ENCODE measurements at regions not wholly inside any gene's neighbourhood (a gene's known extent, or its start where the extent isn't known, plus 50 kb on each side); places are given as distances from the start of the nearest gene placed in this dataset.

GRCh38 chr4:27360131-27360530 is 499.5 kb downstream of the STIM2 start:
- H3K4me3 ChIP-seq (ENCODE audit: low read depth, low read length), result no peak overlapping the region
- no peak for DNase-seq (ENCODE audit: low read depth)
- TF ChIP-seq, protein P1, sequence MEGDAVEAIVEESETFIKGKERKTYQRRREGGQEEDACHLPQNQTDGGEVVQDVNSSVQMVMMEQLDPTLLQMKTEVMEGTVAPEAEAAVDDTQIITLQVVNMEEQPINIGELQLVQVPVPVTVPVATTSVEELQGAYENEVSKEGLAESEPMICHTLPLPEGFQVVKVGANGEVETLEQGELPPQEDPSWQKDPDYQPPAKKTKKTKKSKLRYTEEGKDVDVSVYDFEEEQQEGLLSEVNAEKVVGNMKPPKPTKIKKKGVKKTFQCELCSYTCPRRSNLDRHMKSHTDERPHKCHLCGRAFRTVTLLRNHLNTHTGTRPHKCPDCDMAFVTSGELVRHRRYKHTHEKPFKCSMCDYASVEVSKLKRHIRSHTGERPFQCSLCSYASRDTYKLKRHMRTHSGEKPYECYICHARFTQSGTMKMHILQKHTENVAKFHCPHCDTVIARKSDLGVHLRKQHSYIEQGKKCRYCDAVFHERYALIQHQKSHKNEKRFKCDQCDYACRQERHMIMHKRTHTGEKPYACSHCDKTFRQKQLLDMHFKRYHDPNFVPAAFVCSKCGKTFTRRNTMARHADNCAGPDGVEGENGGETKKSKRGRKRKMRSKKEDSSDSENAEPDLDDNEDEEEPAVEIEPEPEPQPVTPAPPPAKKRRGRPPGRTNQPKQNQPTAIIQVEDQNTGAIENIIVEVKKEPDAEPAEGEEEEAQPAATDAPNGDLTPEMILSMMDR (conservative IDR thresholded peaks at IDR 0.05; ENCODE audit: low read depth, low read length), result no peak

GRCh38 chr4:27360790-27361267 is 500.2 kb downstream of the STIM2 start:
- DNase-seq (ENCODE audit: low read depth), result peak; percentile 15
- no peak overlapping the region for H3K4me3 ChIP-seq (ENCODE audit: low read depth, low read length)

GRCh38 chr4:27364509-27364908 is 503.9 kb downstream of the STIM2 start:
- no peak overlapping the region for H3K4me3 ChIP-seq (ENCODE audit: low read depth, low read length)
- TF ChIP-seq, protein P1 (conservative IDR thresholded peaks at IDR 0.05; ENCODE audit: low read depth, low read length), result no peak

More at GRCh38 chr4:27360790-27361267, 500.2 kb downstream of the STIM2 start:
- TF ChIP-seq, protein P1 (conservative IDR thresholded peaks at IDR 0.05; ENCODE audit: low read depth, low read length), result no peak

DNA sequence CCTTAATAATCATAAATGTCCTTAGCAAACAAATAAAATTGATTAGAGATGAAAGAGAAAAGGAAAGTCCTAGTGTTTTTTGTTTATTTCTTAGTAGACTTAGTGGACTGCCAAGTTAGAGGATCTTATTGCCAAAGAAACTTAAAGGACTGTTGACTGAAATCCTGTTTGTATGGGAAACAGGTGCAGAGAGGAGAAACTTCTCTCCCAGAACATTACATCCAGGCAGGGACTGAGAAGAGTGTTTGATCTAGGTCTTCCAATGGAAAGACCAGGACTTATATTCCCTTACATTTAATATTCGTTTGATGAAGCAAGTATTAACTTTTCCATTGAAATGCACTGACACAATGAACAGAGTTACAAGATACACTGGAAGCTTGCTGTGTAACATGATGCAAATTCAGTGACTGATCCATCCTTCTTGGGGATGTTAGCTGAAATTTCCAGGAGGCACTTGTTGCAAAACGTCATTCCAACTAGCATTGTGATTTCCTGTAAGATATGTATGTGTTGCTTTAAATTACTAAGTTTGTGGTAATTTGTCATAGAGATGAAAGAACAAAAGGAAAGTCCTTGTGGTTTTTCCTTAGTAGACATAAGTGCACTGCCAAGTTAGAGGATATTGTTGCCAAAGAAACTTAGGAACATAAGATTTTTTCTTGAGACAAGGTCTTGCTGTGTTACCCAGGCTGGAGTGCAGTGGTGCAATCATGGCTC is 505.6 kb downstream of the STIM2 start:
- no peak overlapping the region for H3K4me3 ChIP-seq (ENCODE audit: low read depth, low read length)
- DNase-seq (ENCODE audit: low read depth), result peak; percentile 12
- TF ChIP-seq, protein P1 (conservative IDR thresholded peaks at IDR 0.05; ENCODE audit: low read depth, low read length), result no peak

More at GRCh38 chr4:27364509-27364908, 503.9 kb downstream of the STIM2 start:
- DNase-seq (ENCODE audit: low read depth), result no peak

GRCh38 chr4:27368781-27369180 is 508.1 kb downstream of the STIM2 start:
- no peak overlapping the region for H3K4me3 ChIP-seq (ENCODE audit: low read depth, low read length)
- no peak for DNase-seq (ENCODE audit: low read depth)
- TF ChIP-seq, protein P1 (conservative IDR thresholded peaks at IDR 0.05; ENCODE audit: low read depth, low read length), result no peak

- TF ChIP-seq, protein P1 (conservative IDR thresholded peaks at IDR 0.05; ENCODE audit: low read depth, low read length), result no peak
- DNase-seq (ENCODE audit: low read depth), result no peak
- no peak overlapping the region for H3K4me3 ChIP-seq (ENCODE audit: low read depth, low read length)
Measured at GRCh38 chr4:27381815-27382214, 521.2 kb downstream of the STIM2 start.

GRCh38 chr4:27387711-27388110 is 527.1 kb downstream of the STIM2 start:
- DNase-seq (ENCODE audit: low read depth), result no peak
- no peak overlapping the region for H3K4me3 ChIP-seq (ENCODE audit: low read depth, low read length)
- TF ChIP-seq, protein P1 (conservative IDR thresholded peaks at IDR 0.05; ENCODE audit: low read depth, low read length), result no peak
